ENCODE measurements at regions not wholly inside any gene's neighbourhood (a gene's known extent, or its start where the extent isn't known, plus 50 kb on each side); places are given as distances from the start of the nearest gene placed in this dataset.

GRCh38 chr11:130722401-130722800, 193.9 kb downstream of the SNX19 start:
- no peak overlapping the region for H3K4me3 ChIP-seq
- no peak overlapping the region for H3K27ac ChIP-seq
- no peaks in the 10 kb centered on the region for H3K27me3 ChIP-seq
- no peak for TF ChIP-seq CTCF (IDR thresholded peaks at IDR 0.05)
- TF ChIP-seq POLR2A (IDR thresholded peaks at IDR 0.05) = no peak
- H3K9me3 ChIP-seq = no peaks in the 10 kb centered on the region
- no peaks in the 10 kb centered on the region for H3K4me1 ChIP-seq
- ATAC-seq (no peak), DNase-seq (no peak)
- 73 to 83% methylated on average over 4 of the region's 4 CpGs for WGBS, 2 donors
- intact Hi-C loops (cut with DNase I) = no loop called here
- H3K36me3 ChIP-seq (replicated peaks in 1 of 2; ENCODE audit: insufficient read depth in 1 of 2, low read depth in 2 of 2) = no peaks in the 10 kb centered on the region

GRCh38 chr11:130725421-130726233, 190.7 kb downstream of the SNX19 start:
- no peak for ATAC-seq

GRCh38 chr11:130726234-130727037, 189.8 kb downstream of the SNX19 start:
- H3K9me3 ChIP-seq = no peaks in the 10 kb centered on the region
- H3K36me3 ChIP-seq (replicated peaks in 1 of 2; ENCODE audit: insufficient read depth in 1 of 2, low read depth in 2 of 2) = no peaks in the 10 kb centered on the region
- DNase-seq (no peak), ATAC-seq (peak; percentile 27)
- TF ChIP-seq POLR2A (IDR thresholded peaks at IDR 0.05) = no peak
- TF ChIP-seq CTCF (IDR thresholded peaks at IDR 0.05) = no peak
- intact Hi-C loops (cut with DNase I) = no loop called here
- no peaks in the 10 kb centered on the region for H3K4me1 ChIP-seq
- H3K27ac ChIP-seq = no peak overlapping the region
- no peak overlapping the region for H3K4me3 ChIP-seq
- WGBS, 2 donors = 67 to 79% methylated on average over 13 to 14 of the region's 14 CpGs
- no peaks in the 10 kb centered on the region for H3K27me3 ChIP-seq

More at GRCh38 chr11:130725421-130726233, 190.7 kb downstream of the SNX19 start:
- no peak overlapping the region for H3K27ac ChIP-seq
- intact Hi-C loops (cut with DNase I) = no loop called here
- no peaks in the 10 kb centered on the region for H3K36me3 ChIP-seq (replicated peaks in 1 of 2; ENCODE audit: insufficient read depth in 1 of 2, low read depth in 2 of 2)
- no peaks in the 10 kb centered on the region for H3K4me1 ChIP-seq
- H3K4me3 ChIP-seq = no peak overlapping the region
- no peak for DNase-seq
- no peaks in the 10 kb centered on the region for H3K27me3 ChIP-seq
- H3K9me3 ChIP-seq = no peaks in the 10 kb centered on the region
- TF ChIP-seq POLR2A (IDR thresholded peaks at IDR 0.05) (no peak), CTCF (IDR thresholded peaks at IDR 0.05) (no peak)
- 54 to 60% methylated on average over 5 of the region's 5 CpGs for WGBS, 2 donors

- Histone ChIP-seq H3K27ac (no peak overlapping the region), H3K4me3 (no peak overlapping the region), H3K27me3 (no peaks in the 10 kb centered on the region), H3K36me3 (replicated peaks in 1 of 2; ENCODE audit: insufficient read depth in 1 of 2, low read depth in 2 of 2) (no peaks in the 10 kb centered on the region), H3K9me3 (no peaks in the 10 kb centered on the region), H3K4me1 (no peaks in the 10 kb centered on the region)
- ATAC-seq (no peak), DNase-seq (no peak)
- TF ChIP-seq CTCF (IDR thresholded peaks at IDR 0.05) (no peak), POLR2A (IDR thresholded peaks at IDR 0.05) (no peak)
- WGBS, 2 donors = 62 to 69% methylated on average over 9 of the region's 9 CpGs
- intact Hi-C loops (cut with DNase I) = no loop called here
These were observed 188.8 kb downstream of the SNX19 start for GRCh38 chr11:130727157-130728119.
